AG04449 (cell line): ENCODE measurements at regions not wholly inside any gene's neighbourhood (a gene's known extent, or its start where the extent isn't known, plus 50 kb on each side); places are given as distances from the start of the nearest gene placed in this dataset.

Experiments
- CTCF ChIA-PET: fragments of 350-600 bp; formaldehyde crosslinking; extraction: SDS; loops from one replicate; lab custom pipeline; 2021; ENCODE audit warnings: antibody characterized with exemption; lab: Yijun Ruan, JAX
- POLR2A ChIA-PET: fragments of 400-600, 350-600 bp; formaldehyde crosslinking; extraction: SDS; loops from one replicate; lab custom pipeline; 2020; ENCODE audit warnings: antibody characterized with exemption, inconsistent platforms; lab: Yijun Ruan, JAX
- DNase-seq: peaks from one replicate; pipeline ENCODE4 v3.0.0-alpha.2; 2010; ENCODE audit warnings: low read depth, low spot score
- H3K4me3 ChIP-seq: 2 replicates; pipeline ENCODE4 v1.5.1; 2011; ENCODE audit warnings: low read depth, mild to moderate bottlenecking, control low read depth, low read length
- CTCF ChIP-seq: IDR thresholded peaks from one replicate; pipeline ENCODE4 v1.5.1; 2011; ENCODE audit warnings: mild to moderate bottlenecking, moderate library complexity, low read length, control low read depth, inconsistent platforms; ENCODE audit not compliant: insufficient read depth; ENCODE audit errors: missing control alignments

GRCh38 chr1:222921945-222922344, 107.1 kb downstream of the DISP1 start:
- no peak for DNase-seq
- ChIA-PET CTCF (interaction anchor here (1.6 kb wide), 1 partner anchor 202 kb away, joined by 3 read pairs; no protein-coding TSS in a partner anchor), POLR2A (no interaction called here)

GRCh38 chr1:222923506-222923905, 108.7 kb downstream of the DISP1 start:
- no peak for DNase-seq
- POLR2A ChIA-PET = no interaction called here
- TF ChIP-seq CTCF = no peak
- CTCF ChIA-PET = interaction anchor here (0.6 kb wide), 1 partner anchor 23 kb away, joined by 3 read pairs; no protein-coding TSS in a partner anchor
- H3K4me3 ChIP-seq = no peak overlapping the region

More at GRCh38 chr1:222921945-222922344, 107.1 kb downstream of the DISP1 start:
- H3K4me3 ChIP-seq = no peak overlapping the region
- TF ChIP-seq CTCF = no peak

- ChIA-PET CTCF (no interaction called here), POLR2A (no interaction called here)
- no peak for TF ChIP-seq CTCF
- H3K4me3 ChIP-seq = no peak overlapping the region
- no peak for DNase-seq
Observed at GRCh38 chr1:222924136-222924706, 109.4 kb downstream of the DISP1 start.

- no peak for DNase-seq
- ChIA-PET POLR2A (no interaction called here), CTCF (no interaction called here)
- no peak overlapping the region for H3K4me3 ChIP-seq
- TF ChIP-seq CTCF = no peak
Observed at GRCh38 chr1:222926566-222926965, 111.7 kb downstream of the DISP1 start.

GRCh38 chr1:222927031-222927430, 112.2 kb downstream of the DISP1 start:
- ChIA-PET POLR2A (no interaction called here), CTCF (no interaction called here)
- TF ChIP-seq CTCF = no peak
- no peak overlapping the region for H3K4me3 ChIP-seq
- no peak for DNase-seq

- no peak overlapping the region for H3K4me3 ChIP-seq
- no peak for TF ChIP-seq CTCF
- no peak for DNase-seq
- POLR2A ChIA-PET = no interaction called here
- CTCF ChIA-PET = interaction anchor here (1.2 kb wide), 1 partner anchor 10 kb away, joined by 5 read pairs; no protein-coding TSS in a partner anchor
Observed at GRCh38 chr1:222928212-222928611, 113.4 kb downstream of the DISP1 start.
